Astrocyte of the spinal cord (primary cell): ENCODE measurements at regions not wholly inside any gene's neighbourhood (a gene's known extent, or its start where the extent isn't known, plus 50 kb on each side); places are given as distances from the start of the nearest gene placed in this dataset.
A peak's percentile ranks its signal among the peaks of the same experiment; 100 is the strongest.

ENCODE experiments used
- DNase-seq: peaks from one replicate; pipeline ENCODE4 v3.0.0; 2011; ENCODE audit warnings: low read depth, low spot score
- H3K4me3 ChIP-seq: 2 replicates; pipeline ENCODE4 v1.5.1; 2011; ENCODE audit warnings: low read depth, mild to moderate bottlenecking, low read length, moderate library complexity
- in situ Hi-C: cut with HindIII; loops from 2 replicates; pipeline ENCODE4 v1.10.0; 2017; ENCODE audit warnings: low sequenced_read_pairs
- TF ChIP-seq, protein P1 (sequence below): IDR thresholded peaks from 2 replicates; pipeline ENCODE4 v1.5.1; 2012; ENCODE audit warnings: low read depth, mild to moderate bottlenecking, low read length, inconsistent platforms

DNA sequence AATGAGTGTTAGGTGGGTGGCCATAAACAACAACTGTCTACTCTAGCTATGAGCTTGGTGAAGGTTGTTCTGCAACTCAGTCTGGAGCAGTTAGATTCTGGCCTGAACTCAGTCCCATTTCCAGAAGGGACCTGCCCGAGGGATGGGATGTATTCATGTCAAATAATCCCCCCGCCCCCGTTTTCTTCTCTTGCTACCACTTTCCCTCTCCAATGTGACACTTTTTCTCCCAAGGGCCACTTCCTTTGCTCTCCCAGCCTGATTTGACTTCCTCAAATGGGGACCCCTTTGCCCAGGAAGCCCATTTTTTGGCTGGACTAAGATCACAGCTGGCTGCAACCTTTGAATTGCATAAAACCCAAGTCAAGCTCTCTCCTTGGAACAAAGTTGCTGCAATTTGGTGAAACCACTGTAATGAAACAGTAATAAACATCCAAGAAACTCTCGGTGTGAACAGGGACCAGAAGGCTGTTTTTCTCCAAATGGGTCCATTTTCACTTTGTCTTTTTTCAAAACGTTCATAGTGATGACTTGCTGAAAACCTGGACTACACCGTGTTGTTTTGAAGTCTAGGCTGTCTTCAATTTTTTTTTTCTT, 137.2 kb upstream of the GSC start:
- TF ChIP-seq, protein P1, sequence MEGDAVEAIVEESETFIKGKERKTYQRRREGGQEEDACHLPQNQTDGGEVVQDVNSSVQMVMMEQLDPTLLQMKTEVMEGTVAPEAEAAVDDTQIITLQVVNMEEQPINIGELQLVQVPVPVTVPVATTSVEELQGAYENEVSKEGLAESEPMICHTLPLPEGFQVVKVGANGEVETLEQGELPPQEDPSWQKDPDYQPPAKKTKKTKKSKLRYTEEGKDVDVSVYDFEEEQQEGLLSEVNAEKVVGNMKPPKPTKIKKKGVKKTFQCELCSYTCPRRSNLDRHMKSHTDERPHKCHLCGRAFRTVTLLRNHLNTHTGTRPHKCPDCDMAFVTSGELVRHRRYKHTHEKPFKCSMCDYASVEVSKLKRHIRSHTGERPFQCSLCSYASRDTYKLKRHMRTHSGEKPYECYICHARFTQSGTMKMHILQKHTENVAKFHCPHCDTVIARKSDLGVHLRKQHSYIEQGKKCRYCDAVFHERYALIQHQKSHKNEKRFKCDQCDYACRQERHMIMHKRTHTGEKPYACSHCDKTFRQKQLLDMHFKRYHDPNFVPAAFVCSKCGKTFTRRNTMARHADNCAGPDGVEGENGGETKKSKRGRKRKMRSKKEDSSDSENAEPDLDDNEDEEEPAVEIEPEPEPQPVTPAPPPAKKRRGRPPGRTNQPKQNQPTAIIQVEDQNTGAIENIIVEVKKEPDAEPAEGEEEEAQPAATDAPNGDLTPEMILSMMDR: no peak
- in situ Hi-C loops: no loop called here
- H3K4me3 ChIP-seq: no peak overlapping the region
- DNase-seq: no peak

DNA sequence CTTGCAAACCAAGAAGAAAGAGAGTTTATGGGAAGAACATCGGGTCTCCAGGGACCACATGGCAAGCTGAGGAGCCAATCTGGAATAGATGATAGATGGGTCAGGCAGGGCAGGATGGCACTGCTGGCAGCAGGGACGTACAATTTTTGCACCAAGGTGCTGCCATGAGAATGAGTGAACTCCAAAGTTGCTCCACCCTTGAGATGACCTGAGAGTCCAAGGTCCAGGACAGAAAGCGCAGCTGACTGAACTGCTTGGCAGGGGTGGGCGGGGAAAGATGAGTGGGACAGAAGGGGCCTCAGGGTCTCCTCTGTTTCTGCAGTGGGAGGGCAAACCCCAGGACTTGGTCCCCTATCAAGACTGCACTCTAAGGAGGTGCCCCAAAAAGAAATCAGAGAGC, 136.7 kb upstream of the GSC start:
- TF ChIP-seq, protein P1: no peak
- in situ Hi-C loops: no loop called here
- H3K4me3 ChIP-seq: no peak overlapping the region
- DNase-seq: no peak

GRCh38 chr14:94904636-94905035, 134.7 kb upstream of the GSC start:
- in situ Hi-C loops: no loop called here
- peak; percentile 63 for DNase-seq
- TF ChIP-seq, protein P1: no peak
- H3K4me3 ChIP-seq: no peak overlapping the region

- no peak overlapping the region for H3K4me3 ChIP-seq
- in situ Hi-C loops: no loop called here
- DNase-seq: no peak
- TF ChIP-seq, protein P1: no peak
These were observed 134.0 kb upstream of the GSC start for GRCh38 chr14:94903883-94904282.

- DNase-seq: no peak
- TF ChIP-seq, protein P1: no peak
- no peak overlapping the region for H3K4me3 ChIP-seq
- in situ Hi-C loops: no loop called here
These were observed 133.4 kb upstream of the GSC start for GRCh38 chr14:94903338-94903737.

DNA sequence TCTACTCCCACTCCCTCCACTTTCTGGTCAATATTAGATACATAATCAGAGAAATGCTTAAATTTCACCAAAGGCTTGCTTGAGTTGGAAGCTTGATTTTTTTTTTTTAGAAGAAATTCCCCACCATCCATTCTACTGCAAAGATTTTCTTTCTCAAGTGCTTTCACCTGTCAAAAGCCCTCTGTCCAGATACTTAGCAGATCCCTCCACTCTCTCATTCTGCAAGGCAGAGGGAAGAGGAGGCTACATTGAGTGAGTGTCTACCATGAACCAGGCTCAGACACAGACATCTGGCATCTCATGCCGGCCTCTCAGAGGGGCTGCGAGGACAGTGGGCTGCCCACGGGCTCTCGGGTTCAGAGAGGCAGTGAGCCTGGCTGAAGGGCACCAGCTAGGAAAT, 127.6 kb upstream of the GSC start:
- H3K4me3 ChIP-seq: no peak overlapping the region
- no peak for DNase-seq
- in situ Hi-C loops: no loop called here
- TF ChIP-seq, protein P1: no peak

GRCh38 chr14:94897082-94897481, 127.2 kb upstream of the GSC start:
- TF ChIP-seq, protein P1: no peak
- H3K4me3 ChIP-seq: no peak overlapping the region
- DNase-seq: peak; percentile 29
- in situ Hi-C loops: no loop called here
